Hepatocyte (in vitro differentiated cells): ENCODE measurements at regions not wholly inside any gene's neighbourhood (a gene's known extent, or its start where the extent isn't known, plus 50 kb on each side); places are given as distances from the start of the nearest gene placed in this dataset.
"Not testable (repeated sequence)": the region's sequence is repeated elsewhere in the genome, so short reads cannot be mapped to it uniquely, and the experiment has no call there.

ENCODE experiments used
- DNase-seq: peaks from one replicate; pipeline ENCODE4 v3.0.0-alpha.2; 2016; ENCODE audit warnings: low spot score
- H2AFZ ChIP-seq: fragments of 200-600 bp; sonication (generic); 2 replicates; pipeline ENCODE4 v1.6.0; 2016; ENCODE audit warnings: antibody characterized with exemption, mild to moderate bottlenecking
- H3K27ac ChIP-seq: fragments of 200-600 bp; sonication (generic); 2 replicates; pipeline ENCODE4 v1.5.1; 2016; ENCODE audit warnings: mild to moderate bottlenecking
- H3K27me3 ChIP-seq: fragments of 200-600 bp; sonication (generic); 2 replicates; pipeline ENCODE4 v1.6.1; 2016
- H3K36me3 ChIP-seq: fragments of 200-600 bp; sonication (generic); replicated peaks from 2 replicates; pipeline ENCODE4 v1.5.1; 2016; ENCODE audit warnings: low read depth; ENCODE audit not compliant: insufficient read depth
- H3K4me1 ChIP-seq: fragments of 200-600 bp; sonication (generic); 2 replicates; pipeline ENCODE4 v1.5.1; 2016; ENCODE audit warnings: mild to moderate bottlenecking, moderate library complexity; ENCODE audit not compliant: insufficient read depth
- H3K4me2 ChIP-seq: fragments of 200-600 bp; sonication (generic); 2 replicates; pipeline ENCODE4 v1.6.0; 2016
- H3K4me3 ChIP-seq: fragments of 200-600 bp; sonication (generic); 2 replicates; pipeline ENCODE4 v1.5.1; 2016; ENCODE audit warnings: mild to moderate bottlenecking
- H3K79me2 ChIP-seq: fragments of 200-600 bp; sonication (generic); 2 replicates; pipeline ENCODE4 v1.6.0; 2017; ENCODE audit warnings: mild to moderate bottlenecking
- H3K9me2 ChIP-seq: fragments of 200-600 bp; sonication (generic); replicated peaks from 2 replicates; pipeline ENCODE4 v1.6.0; 2017; ENCODE audit warnings: mild to moderate bottlenecking; ENCODE audit not compliant: insufficient read depth
- H3K9me3 ChIP-seq: fragments of 200-600 bp; sonication (generic); 2 replicates; pipeline ENCODE4 v1.5.1; 2016; ENCODE audit warnings: low read depth, mild to moderate bottlenecking
- H4K20me1 ChIP-seq: fragments of 200-600 bp; sonication (generic); 2 replicates; pipeline ENCODE4 v1.6.0; 2016; ENCODE audit warnings: mild to moderate bottlenecking; ENCODE audit not compliant: insufficient read depth, poor library complexity, severe bottlenecking
- EZH2 ChIP-seq: fragments of 200-600 bp; sonication (generic); IDR thresholded peaks from 2 replicates; pipeline ENCODE4 v1.6.1; 2016; ENCODE audit warnings: antibody characterized with exemption, mild to moderate bottlenecking, borderline replicate concordance
- EZH2phosphoT487 ChIP-seq: fragments of 200-600 bp; sonication (generic); IDR thresholded peaks from one replicate; pipeline ENCODE4 v1.6.1; 2018; ENCODE audit warnings: antibody characterized with exemption, mild to moderate bottlenecking, low read depth, moderate library complexity; ENCODE audit not compliant: unreplicated experiment, severe bottlenecking
- WGBS: methylation state at CpG from one replicate; pipeline ENCODE4 v1.1.6; 2016; ENCODE audit warnings: low lambda C conversion rate; ENCODE audit errors: missing lambda C conversion rate; 5-methylcytosine and 5-hydroxymethylcytosine counted together
- TF ChIP-seq, protein P1 (sequence below): fragments of 200-600 bp; sonication (generic); IDR thresholded peaks from 2 replicates; pipeline ENCODE4 v1.5.1; 2016; ENCODE audit warnings: antibody characterized with exemption, mild to moderate bottlenecking; ENCODE audit not compliant: poor library complexity

DNA sequence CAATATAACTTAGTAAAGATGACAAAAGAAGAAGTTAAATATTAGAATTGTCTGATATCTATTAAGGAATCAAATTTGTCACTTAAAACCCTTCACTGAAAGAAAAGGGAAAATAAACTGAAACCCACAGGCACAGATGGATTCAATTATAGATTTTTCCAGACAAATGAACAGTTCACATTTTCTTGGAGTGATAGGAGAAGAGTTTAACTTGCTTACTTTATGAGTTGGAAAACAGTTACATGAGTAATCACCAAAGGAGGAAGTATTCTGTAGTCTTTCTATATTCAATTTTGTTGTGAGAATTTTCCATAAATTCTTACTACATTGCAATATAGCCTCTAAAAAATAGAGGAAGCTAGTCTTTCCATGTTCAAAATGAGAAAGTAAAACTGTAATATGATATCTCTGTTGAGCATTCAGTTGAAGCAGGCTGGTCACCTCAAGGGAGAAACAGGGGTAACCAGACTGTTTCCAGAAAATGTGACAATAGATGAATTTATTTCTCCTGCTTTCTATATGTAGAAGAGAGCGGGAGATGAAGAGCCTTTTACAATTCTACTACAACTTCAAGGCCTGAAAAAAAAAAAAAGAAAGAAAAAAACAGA is 330.3 kb upstream of the EPHA5 start:
- TF ChIP-seq, protein P1, sequence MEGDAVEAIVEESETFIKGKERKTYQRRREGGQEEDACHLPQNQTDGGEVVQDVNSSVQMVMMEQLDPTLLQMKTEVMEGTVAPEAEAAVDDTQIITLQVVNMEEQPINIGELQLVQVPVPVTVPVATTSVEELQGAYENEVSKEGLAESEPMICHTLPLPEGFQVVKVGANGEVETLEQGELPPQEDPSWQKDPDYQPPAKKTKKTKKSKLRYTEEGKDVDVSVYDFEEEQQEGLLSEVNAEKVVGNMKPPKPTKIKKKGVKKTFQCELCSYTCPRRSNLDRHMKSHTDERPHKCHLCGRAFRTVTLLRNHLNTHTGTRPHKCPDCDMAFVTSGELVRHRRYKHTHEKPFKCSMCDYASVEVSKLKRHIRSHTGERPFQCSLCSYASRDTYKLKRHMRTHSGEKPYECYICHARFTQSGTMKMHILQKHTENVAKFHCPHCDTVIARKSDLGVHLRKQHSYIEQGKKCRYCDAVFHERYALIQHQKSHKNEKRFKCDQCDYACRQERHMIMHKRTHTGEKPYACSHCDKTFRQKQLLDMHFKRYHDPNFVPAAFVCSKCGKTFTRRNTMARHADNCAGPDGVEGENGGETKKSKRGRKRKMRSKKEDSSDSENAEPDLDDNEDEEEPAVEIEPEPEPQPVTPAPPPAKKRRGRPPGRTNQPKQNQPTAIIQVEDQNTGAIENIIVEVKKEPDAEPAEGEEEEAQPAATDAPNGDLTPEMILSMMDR: no peak
- no peak for TF ChIP-seq EZH2phosphoT487
- TF ChIP-seq EZH2: no peak
- Histone ChIP-seq H3K4me2 (no peak overlapping the region), H3K4me3 (no peak overlapping the region), H4K20me1 (no peaks in the 10 kb centered on the region), H3K27me3 (no peaks in the 10 kb centered on the region), H3K36me3 (no peaks in the 10 kb centered on the region), H3K9me2 (no peaks in the 10 kb centered on the region), H3K27ac (no peak overlapping the region), H3K79me2 (no peaks in the 10 kb centered on the region), H2AFZ (no peak overlapping the region), H3K9me3 (no peaks in the 10 kb centered on the region), H3K4me1 (no peaks in the 10 kb centered on the region)
- 63% methylated on average over 1 of the region's 1 CpG for WGBS
- no peak for DNase-seq

DNA sequence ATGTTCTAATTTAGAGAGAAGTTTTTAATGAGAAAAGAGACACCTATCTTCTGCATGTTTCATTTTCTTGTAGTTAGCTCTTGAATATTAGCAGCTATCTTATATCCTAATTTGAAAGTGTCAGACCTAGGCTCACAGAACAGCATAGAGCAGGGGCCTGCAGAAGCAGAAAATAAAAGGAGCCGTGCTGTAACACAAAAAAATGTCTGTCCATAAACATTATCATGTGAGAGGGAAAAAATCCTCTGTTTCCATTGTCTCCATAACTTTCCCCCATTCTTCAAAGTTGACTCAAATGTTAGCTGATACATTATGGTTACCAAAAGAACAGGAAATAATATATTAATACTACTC is 329.2 kb upstream of the EPHA5 start:
- no peaks in the 10 kb centered on the region for H3K4me1 ChIP-seq
- H4K20me1 ChIP-seq: no peaks in the 10 kb centered on the region
- no peak for TF ChIP-seq EZH2
- no peak for TF ChIP-seq EZH2phosphoT487
- TF ChIP-seq, protein P1: no peak
- H3K36me3 ChIP-seq: no peaks in the 10 kb centered on the region
- H3K79me2 ChIP-seq: no peaks in the 10 kb centered on the region
- peak overlapping the region; percentile 33 for H3K27ac ChIP-seq
- H2AFZ ChIP-seq: no peak overlapping the region
- no peaks in the 10 kb centered on the region for H3K27me3 ChIP-seq
- H3K4me2 ChIP-seq: no peak overlapping the region
- no peaks in the 10 kb centered on the region for H3K9me3 ChIP-seq
- no peak for DNase-seq
- no peaks in the 10 kb centered on the region for H3K9me2 ChIP-seq
- no peak overlapping the region for H3K4me3 ChIP-seq
- WGBS: 76% methylated on average over 1 of the region's 1 CpG

DNA sequence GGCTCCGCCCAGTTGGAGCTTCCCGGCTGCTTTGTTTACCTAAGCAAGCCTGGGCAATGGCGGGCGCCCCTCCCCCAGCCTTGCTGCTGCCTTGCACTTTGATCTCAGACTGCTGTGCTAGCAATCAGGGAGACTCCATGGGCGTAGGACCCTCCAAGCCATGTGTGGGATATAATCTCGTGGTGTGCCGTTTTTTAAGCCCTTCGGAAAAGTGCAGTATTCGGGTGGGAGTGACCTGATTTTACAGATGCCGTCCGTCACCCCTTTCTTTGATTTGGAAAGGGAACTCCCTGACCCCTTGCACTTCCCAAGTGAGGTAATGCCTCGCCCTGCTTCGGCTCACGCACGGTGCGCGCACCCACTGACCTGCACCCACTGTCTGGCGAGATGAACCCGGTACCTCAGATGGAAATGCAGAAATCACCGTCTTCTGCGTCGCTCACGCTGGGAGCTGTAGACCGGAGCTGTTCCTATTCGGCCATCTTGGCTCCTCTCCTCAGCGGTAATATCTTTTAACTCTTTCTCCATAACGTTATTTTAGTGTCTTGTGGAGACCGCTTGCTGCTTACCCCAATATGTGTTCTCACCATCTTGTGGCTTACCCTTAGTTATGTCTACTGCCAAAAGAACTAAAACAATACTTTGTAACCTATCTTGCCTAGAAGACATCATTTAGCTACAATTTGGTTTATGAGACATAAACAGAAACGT is 328.7 kb upstream of the EPHA5 start:
- H4K20me1 ChIP-seq, H3K79me2 ChIP-seq, H2AFZ ChIP-seq, H3K36me3 ChIP-seq, H3K9me2 ChIP-seq, H3K4me1 ChIP-seq, H3K9me3 ChIP-seq, DNase-seq, H3K4me2 ChIP-seq, H3K4me3 ChIP-seq, H3K27me3 ChIP-seq: not testable (repeated sequence)
- 70% methylated on average over 29 of the region's 29 CpGs for WGBS
- H3K27ac ChIP-seq: peak overlapping the region; percentile 33

DNA sequence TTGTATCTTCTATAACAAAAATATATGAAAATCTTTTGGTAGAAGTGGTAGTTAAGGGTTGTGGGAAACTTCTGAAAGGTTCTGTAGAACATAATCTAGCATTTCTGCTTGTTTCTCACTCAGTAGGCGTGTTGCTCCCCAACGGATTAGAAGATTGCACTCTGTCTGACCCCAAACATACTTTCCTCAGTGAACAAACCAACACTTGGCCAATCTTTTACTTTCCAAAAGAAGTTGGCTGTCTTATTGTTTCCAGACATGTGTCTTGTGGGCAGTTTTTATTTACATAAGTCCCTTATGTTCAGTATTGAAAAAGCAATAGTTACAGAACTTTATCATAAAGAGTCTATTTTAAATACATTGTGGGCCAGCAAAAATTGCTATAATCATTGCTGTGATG is 312.8 kb upstream of the EPHA5 start:
- no peak overlapping the region for H3K4me2 ChIP-seq
- H3K9me2 ChIP-seq: no peaks in the 10 kb centered on the region
- WGBS: 46% methylated on average over 2 of the region's 2 CpGs
- TF ChIP-seq EZH2 (no peak), EZH2phosphoT487 (no peak)
- TF ChIP-seq, protein P1: no peak
- H3K4me3 ChIP-seq: no peak overlapping the region
- H3K79me2 ChIP-seq: no peaks in the 10 kb centered on the region
- H3K27me3 ChIP-seq: no peaks in the 10 kb centered on the region
- H4K20me1 ChIP-seq: no peaks in the 10 kb centered on the region
- no peaks in the 10 kb centered on the region for H3K36me3 ChIP-seq
- DNase-seq: no peak
- H3K9me3 ChIP-seq: no peaks in the 10 kb centered on the region
- H2AFZ ChIP-seq: no peak overlapping the region
- no peaks in the 10 kb centered on the region for H3K4me1 ChIP-seq
- H3K27ac ChIP-seq: no peak overlapping the region
